HepG2 (cell line): ENCODE measurements at regions not wholly inside any gene's neighbourhood (a gene's known extent, or its start where the extent isn't known, plus 50 kb on each side); places are given as distances from the start of the nearest gene placed in this dataset.
"Not testable (repeated sequence)": the region's sequence is repeated elsewhere in the genome, so short reads cannot be mapped to it uniquely, and the experiment has no call there.

Source experiments
- ATAC-seq: fragments of 200-7000 bp; cut with Tn5 transposase; 3 replicates; pipeline ENCODE4 v1.9.1; 2020; ENCODE audit warnings: mild to moderate bottlenecking, moderate library complexity
- BruUV-seq: library from RNA; stranded (reverse); fragments of 400-500 nt; replicated peaks from 2 replicates; lab custom pipeline; 2021; lab: Mats Ljungman, UMichigan
- CTCF ChIA-PET: fragments of 300-600 bp; formaldehyde crosslinking; extraction: SDS; loops from one replicate; lab custom pipeline; 2021; ENCODE audit warnings: low total read pairs, inconsistent platforms, low intra/inter-chr PET ratio; lab: Yijun Ruan, JAX
- POLR2A ChIA-PET: fragments of 350-600 bp; sonication (Branson Sonifier 250); formaldehyde crosslinking; loops from one replicate; lab custom pipeline; 2020; ENCODE audit warnings: antibody characterized with exemption, inconsistent platforms; lab: Yijun Ruan, JAX
- DNase-seq: peaks from one replicate; pipeline ENCODE4 v3.0.0-alpha.2; 2015; ENCODE audit warnings: low spot score
- FAIRE-seq: peaks from 3 replicates; lab custom pipeline; 2011; peaks lifted over from hg19 to GRCh38; lab: Jason Lieb, UNC
- H2AFZ ChIP-seq: one replicate; pipeline ENCODE4 v1.6.1; 2011; ENCODE audit warnings: low read length, inconsistent platforms
- H3K27ac ChIP-seq: fragments of 300-600 bp; 3 replicates; pipeline ENCODE4 v1.8.0; 2011; ENCODE audit warnings: mixed run types, mild to moderate bottlenecking, mixed read lengths, low read length, inconsistent platforms; ENCODE audit not compliant: insufficient read depth; ENCODE audit errors: extremely low read length
- H3K27me3 ChIP-seq, 2 experiments: fragments of 200-600 bp in 1 of 2; 2 replicates in 1 of 2; 3 replicates in 1 of 2; pipeline versions ENCODE4 v1.6.0 to v1.8.0; 2011; ENCODE audit warnings: low read length in 2 of 2, mild to moderate bottlenecking in 2 of 2, moderate library complexity in 2 of 2, inconsistent platforms in 1 of 2; ENCODE audit not compliant: insufficient read depth in 2 of 2, control insufficient read depth in 1 of 2
- H3K36me3 ChIP-seq, 2 experiments: fragments of 200-600 bp in 1 of 2; replicated peaks in 1 of 2; 2 replicates in 1 of 2; 3 replicates in 1 of 2; pipeline versions ENCODE4 v1.5.1 to v1.8.0; 2011; ENCODE audit warnings: low read length in 2 of 2, inconsistent platforms in 1 of 2; ENCODE audit not compliant: insufficient read depth in 2 of 2, control insufficient read depth in 1 of 2
- H3K4me1 ChIP-seq: 2 replicates; pipeline ENCODE4 v1.5.1; 2012; ENCODE audit warnings: low read length, inconsistent platforms; ENCODE audit not compliant: insufficient read depth
- H3K4me2 ChIP-seq: 2 replicates; pipeline ENCODE4 v1.6.0; 2011; ENCODE audit warnings: low read depth, low read length, inconsistent platforms
- H3K4me3 ChIP-seq, 3 experiments: fragments of 200-600 bp in 1 of 3; sonication (generic), shearing (Covaris generic) in 1 of 3; replicated peaks in 1 of 3; 2 replicates each; pipeline ENCODE4 v1.5.1; 2011 to 2016; ENCODE audit warnings: low read length in 3 of 3, inconsistent platforms in 2 of 3, low read depth in 2 of 3, mild to moderate bottlenecking in 2 of 3, control low read depth in 1 of 3, mixed read lengths in 1 of 3; ENCODE audit not compliant: insufficient read depth in 1 of 3
- H3K79me2 ChIP-seq: one replicate; pipeline ENCODE4 v1.6.1; 2011; ENCODE audit warnings: low read length, inconsistent platforms; ENCODE audit not compliant: insufficient read depth
- H3K9ac ChIP-seq: 2 replicates; pipeline ENCODE4 v1.6.0; 2011; ENCODE audit warnings: mild to moderate bottlenecking, low read depth, low read length, inconsistent platforms; ENCODE audit not compliant: insufficient read depth
- H3K9me3 ChIP-seq: 2 replicates; pipeline ENCODE4 v1.5.1; 2012; ENCODE audit warnings: mild to moderate bottlenecking, low read length
- H4K20me1 ChIP-seq: 2 replicates; pipeline ENCODE4 v1.6.0; 2011; ENCODE audit warnings: inconsistent platforms, mild to moderate bottlenecking, low read length, moderate library complexity; ENCODE audit not compliant: insufficient read depth
- HOXA7 ChIP-seq: sonication (generic); formaldehyde crosslinking; IDR thresholded peaks from 2 replicates; pipeline ENCODE4 v1.8.1; 2022; ENCODE audit warnings: mild to moderate bottlenecking, missing genetic modification reagents, moderate library complexity
- SIN3A ChIP-seq: IDR thresholded peaks from 2 replicates; pipeline ENCODE4 v1.6.1; 2011; ENCODE audit warnings: low read depth, mild to moderate bottlenecking, control low read depth, low read length, borderline replicate concordance
- ZNF883 ChIP-seq: sonication (generic); formaldehyde crosslinking; IDR thresholded peaks from 2 replicates; pipeline ENCODE4 v1.5.1; 2020; ENCODE audit warnings: mild to moderate bottlenecking, missing genetic modification reagents; ENCODE audit errors: not compliant biosample characterization
- WGBS: methylation state at CpG from one replicate; pipeline ENCODE4 v1.1.6; 2017; ENCODE audit warnings: low lambda C conversion rate; 5-methylcytosine and 5-hydroxymethylcytosine counted together
- in situ Hi-C: cut with HindIII; loops from 2 replicates; pipeline ENCODE4 v1.10.0; 2017; ENCODE audit warnings: low pct_unique_long_range_greater_than_20kb; ENCODE audit not compliant: extremely low pct_ligation_motif_present
- intact Hi-C: fragments of 100-400 bp; cut with micrococcal nuclease; formaldehyde crosslinking; loops from one replicate; pipeline ENCODE4 v1.10.0; 2022; ENCODE audit not compliant: unreplicated experiment

DNA sequence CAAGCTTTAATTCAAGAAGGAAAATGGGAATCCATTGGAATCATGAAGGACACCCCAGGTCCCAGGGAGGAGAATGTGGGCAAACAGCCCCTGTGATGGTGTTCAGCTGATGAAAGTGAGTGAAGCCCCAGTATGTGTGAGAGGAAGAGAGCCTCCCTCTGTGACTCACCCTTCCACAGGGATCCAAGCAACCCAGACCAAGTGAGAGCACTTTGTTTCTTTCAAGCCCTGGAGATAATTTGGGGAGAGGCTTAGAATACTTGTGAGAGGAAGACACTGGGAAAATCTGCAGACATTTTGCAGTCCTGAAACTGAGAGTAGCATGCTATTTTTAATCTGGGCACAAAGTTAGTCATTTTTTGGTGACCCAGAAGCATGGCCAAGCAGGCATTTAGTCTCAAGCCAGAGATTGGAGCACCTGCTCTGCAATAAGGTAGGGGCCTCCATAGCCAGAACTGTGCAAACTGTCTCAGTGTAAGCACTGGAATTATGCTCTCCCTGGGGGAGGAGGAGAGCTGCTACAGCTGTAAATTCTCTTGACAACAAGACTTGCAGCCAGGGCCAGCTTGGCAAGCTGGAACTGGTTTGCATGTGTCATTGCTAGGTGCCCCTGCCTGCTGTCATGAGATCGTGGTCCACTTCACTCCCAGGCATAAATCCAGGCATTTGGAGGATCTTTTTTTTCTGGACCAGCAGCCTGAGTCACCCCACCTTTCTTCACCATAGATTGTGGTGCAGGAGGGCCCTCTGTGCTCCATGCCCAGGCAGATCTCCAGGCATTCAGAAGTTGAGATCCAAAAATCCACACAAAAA, 537.8 kb upstream of the DPPA4 start:
- ATAC-seq = no peak
- BruUV-seq = no TSS peak
- intact Hi-C loops = no loop called here

GRCh38 chr3:109877616-109878015, 540.3 kb upstream of the DPPA4 start:
- H3K36me3 ChIP-seq, FAIRE-seq, H3K27ac ChIP-seq, CTCF ChIA-PET, H3K79me2 ChIP-seq, H3K4me1 ChIP-seq, in situ Hi-C loops, POLR2A ChIA-PET, H3K4me3 ChIP-seq, intact Hi-C loops, H2AFZ ChIP-seq, H3K4me2 ChIP-seq, H3K9ac ChIP-seq, ATAC-seq, DNase-seq, H4K20me1 ChIP-seq, BruUV-seq, H3K27me3 ChIP-seq: not testable (repeated sequence)
- H3K9me3 ChIP-seq = peaks cover 76% of the 10 kb centered on the region
- 2% methylated on average over 2 of the region's 2 CpGs for WGBS

More for the DNA sequence above, 537.8 kb upstream of the DPPA4 start:
- Histone ChIP-seq H3K79me2 (no peaks in the 10 kb centered on the region), H3K9me3 (peaks cover 81% of the 10 kb centered on the region), H3K27ac (no peak overlapping the region), H3K4me1 (no peaks in the 10 kb centered on the region), H3K36me3 (no peaks in the 10 kb centered on the region), H4K20me1 (no peaks in the 10 kb centered on the region), H3K9ac (no peak overlapping the region), H3K27me3 (no peaks in the 10 kb centered on the region), H3K4me3 (no peak overlapping the region), H2AFZ (no peak overlapping the region), H3K4me2 (no peak overlapping the region)
- in situ Hi-C loops = no loop called here
- DNase-seq = no peak
- WGBS = 0% methylated on average over 1 of the region's 1 CpG
- CTCF ChIA-PET = no interaction called here
- TF ChIP-seq ZNF883 (CRISPR knock-in tag) (no peak), SIN3A (no peak), HOXA7 (no peak)
- POLR2A ChIA-PET = no interaction called here
- FAIRE-seq = no peak
